Thyroid gland (tissue), 4 donors: ENCODE measurements at regions not wholly inside any gene's neighbourhood (a gene's known extent, or its start where the extent isn't known, plus 50 kb on each side); places are given as distances from the start of the nearest gene placed in this dataset.

Experiments
- DNase-seq, 2 donors: peaks; one replicate each; pipeline ENCODE4 v3.0.0-alpha.2; 2019
- H3K27ac ChIP-seq, 3 donors: fragments of 200-600 bp; sonication (generic); 1 replicate in 2 of 3; 2 replicates in 1 of 3; pipeline ENCODE4 v1.5.1; 2016 to 2019; ENCODE audit warnings: mild to moderate bottlenecking in 1 of 3, moderate library complexity in 1 of 3
- H3K27me3 ChIP-seq: fragments of 200-600 bp; sonication (generic); one replicate; pipeline ENCODE4 v1.5.1; 2019
- H3K36me3 ChIP-seq, 2 donors: fragments of 200-600 bp; sonication (generic); one replicate each; pipeline ENCODE4 v1.5.1; 2016 to 2019
- H3K4me1 ChIP-seq, 2 donors: fragments of 200-600 bp; sonication (generic); one replicate each; pipeline ENCODE4 v1.5.1; 2017 to 2019
- H3K4me3 ChIP-seq, 3 donors: fragments of 200-600 bp; sonication (generic); replicated peaks in 1 of 3; 1 replicate in 2 of 3; 2 replicates in 1 of 3; pipeline ENCODE4 v1.5.1; 2016; ENCODE audit warnings: mild to moderate bottlenecking in 1 of 3
- H3K9me3 ChIP-seq: fragments of 200-600 bp; sonication (generic); one replicate; pipeline ENCODE4 v1.5.1; 2017
- CTCF ChIP-seq, 6 experiments: fragments of 200-600 bp in 3 of 6; fragments of 450-650 bp in 3 of 6; sonication (generic) in 3 of 6; IDR thresholded peaks; one replicate each; pipeline ENCODE4 v1.5.1; 2016 to 2019; ENCODE audit warnings: antibody characterized with exemption in 6 of 6, mild to moderate bottlenecking in 2 of 6, inconsistent platforms in 1 of 6, moderate library complexity in 1 of 6
- POLR2A ChIP-seq, 2 donors: fragments of 450-650 bp; IDR thresholded peaks; one replicate each; pipeline ENCODE4 v1.6.1; 2017; ENCODE audit warnings: antibody characterized with exemption in 2 of 2, mild to moderate bottlenecking in 2 of 2, moderate library complexity in 1 of 2
- WGBS, 2 donors: methylation state at CpG; one replicate each; pipeline ENCODE4 v1.1.5; 2017; 5-methylcytosine and 5-hydroxymethylcytosine counted together
- intact Hi-C: fragments of 100-400 bp; cut with DNase I; formaldehyde crosslinking; loops from one replicate; pipeline ENCODE4 v1.15.1; 2023

- intact Hi-C loops: no loop called here
- no peaks in the 10 kb centered on the region for H3K27me3 ChIP-seq
Measured at GRCh38 chr2:104092886-104093285, 761.0 kb upstream of the POU3F3 start.

GRCh38 chr2:104102615-104103014 lies 751.3 kb upstream of the POU3F3 start:
- WGBS, 2 donors: 83 to 86% methylated on average over 3 of the region's 3 CpGs
- intact Hi-C loops: no loop called here

More at GRCh38 chr2:104092886-104093285, 761.0 kb upstream of the POU3F3 start:
- Histone ChIP-seq H3K4me1 (no peaks in the 10 kb centered on the region), H3K27ac (no peak overlapping the region), H3K9me3 (no peaks in the 10 kb centered on the region), H3K36me3 (no peaks in the 10 kb centered on the region), H3K4me3 (no peak overlapping the region)
- DNase-seq: no peak
- TF ChIP-seq CTCF (IDR thresholded peaks at IDR 0.05) (no peak), POLR2A (IDR thresholded peaks at IDR 0.05) (no peak)
- WGBS, 2 donors: 88 to 95% methylated on average over 6 of the region's 6 CpGs

DNA sequence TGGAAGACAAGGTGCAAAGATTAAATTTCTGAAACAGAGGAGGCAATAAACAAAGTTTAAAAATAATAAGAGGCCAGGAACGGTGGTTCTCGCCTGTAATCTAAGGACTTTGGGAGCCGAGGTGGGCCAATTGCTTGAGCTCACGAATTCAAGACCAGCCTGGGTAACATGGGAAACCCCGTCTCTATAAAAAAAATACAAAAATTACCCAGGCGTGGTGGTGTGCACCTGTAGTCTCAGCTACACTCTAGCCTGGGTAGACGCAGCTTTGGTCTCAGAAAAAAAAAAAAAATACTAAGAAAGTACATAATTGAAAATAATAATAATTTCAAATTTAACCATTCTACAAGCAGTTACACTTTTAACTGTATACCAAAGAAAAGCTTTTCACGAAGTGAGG lies 744.6 kb upstream of the POU3F3 start:
- intact Hi-C loops: no loop called here
- Histone ChIP-seq H3K9me3 (no peaks in the 10 kb centered on the region), H3K4me3 (no peak overlapping the region), H3K27me3 (no peaks in the 10 kb centered on the region), H3K4me1 (no peaks in the 10 kb centered on the region), H3K36me3 (no peaks in the 10 kb centered on the region), H3K27ac (no peak overlapping the region)
- DNase-seq: no peak
- WGBS, 2 donors: 83 to 84% methylated on average over 8 of the region's 8 CpGs
- TF ChIP-seq CTCF (IDR thresholded peaks at IDR 0.05): no peak
- TF ChIP-seq POLR2A (IDR thresholded peaks at IDR 0.05): no peak

More at GRCh38 chr2:104102615-104103014, 751.3 kb upstream of the POU3F3 start:
- no peak for DNase-seq
- Histone ChIP-seq H3K27me3 (no peaks in the 10 kb centered on the region), H3K9me3 (no peaks in the 10 kb centered on the region), H3K4me1 (no peaks in the 10 kb centered on the region), H3K27ac (no peak overlapping the region), H3K4me3 (no peak overlapping the region), H3K36me3 (no peaks in the 10 kb centered on the region)
- TF ChIP-seq CTCF (IDR thresholded peaks at IDR 0.05): no peak
- no peak for TF ChIP-seq POLR2A (IDR thresholded peaks at IDR 0.05)

- Histone ChIP-seq H3K4me1 (no peaks in the 10 kb centered on the region), H3K27me3 (no peaks in the 10 kb centered on the region), H3K36me3 (no peaks in the 10 kb centered on the region), H3K27ac (no peak overlapping the region), H3K4me3 (no peak overlapping the region), H3K9me3 (no peaks in the 10 kb centered on the region)
- 84 to 88% methylated on average over 2 of the region's 2 CpGs for WGBS, 2 donors
- no peak for DNase-seq
- TF ChIP-seq POLR2A (IDR thresholded peaks at IDR 0.05) (no peak), CTCF (IDR thresholded peaks at IDR 0.05) (no peak)
- intact Hi-C loops: no loop called here
Measured at GRCh38 chr2:104118889-104119288, 735.0 kb upstream of the POU3F3 start.

DNA sequence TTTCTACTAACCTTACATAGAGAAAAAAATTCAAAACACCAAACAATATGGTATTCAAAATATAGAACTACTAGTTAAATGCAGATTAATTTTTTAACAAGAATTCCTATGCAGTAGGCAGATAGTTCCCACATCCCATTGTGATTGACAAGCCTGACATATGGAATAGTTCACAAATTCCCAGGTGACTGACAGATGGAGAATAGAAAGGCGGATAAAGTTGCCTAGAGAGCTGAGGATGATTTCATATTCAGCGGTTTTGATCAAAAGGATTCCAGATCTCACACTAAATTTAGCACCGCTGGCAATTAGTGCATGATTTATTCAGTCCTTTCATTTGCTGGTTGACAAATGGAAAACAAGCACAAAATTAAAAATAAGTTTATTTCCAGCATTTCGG lies 733.7 kb upstream of the POU3F3 start:
- Histone ChIP-seq H3K9me3 (no peaks in the 10 kb centered on the region), H3K27me3 (no peaks in the 10 kb centered on the region), H3K36me3 (no peaks in the 10 kb centered on the region), H3K4me3 (no peak overlapping the region), H3K27ac (no peak overlapping the region), H3K4me1 (no peaks in the 10 kb centered on the region)
- no peak for DNase-seq
- 90 to 93% methylated on average over 4 of the region's 4 CpGs for WGBS, 2 donors
- intact Hi-C loops: no loop called here
- TF ChIP-seq POLR2A (IDR thresholded peaks at IDR 0.05): no peak
- TF ChIP-seq CTCF (IDR thresholded peaks at IDR 0.05): no peak
